Adrenal gland (tissue), 5 donors: ENCODE measurements at regions not wholly inside any gene's neighbourhood (a gene's known extent, or its start where the extent isn't known, plus 50 kb on each side); places are given as distances from the start of the nearest gene placed in this dataset.

Source experiments
- CTCF ChIP-seq, 6 experiments: fragments of 450-650 bp in 4 of 6; fragments of 200-600 bp in 2 of 6; sonication (generic) in 1 of 6; IDR thresholded peaks; 1 replicate in 5 of 6; 2 replicates in 1 of 6; pipeline versions ENCODE4 v1.5.1 to v1.8.0; 2016 to 2021; ENCODE audit warnings: antibody characterized with exemption in 6 of 6, mild to moderate bottlenecking in 2 of 6, moderate library complexity in 1 of 6
- POLR2A ChIP-seq, 2 donors: fragments of 450-650 bp; IDR thresholded peaks; one replicate each; pipeline ENCODE4 v1.6.1; 2017; ENCODE audit warnings: antibody characterized with exemption in 2 of 2, mild to moderate bottlenecking in 2 of 2, moderate library complexity in 1 of 2
- donor health status: DM: no; HTN: no; CAD: no.

- TF ChIP-seq CTCF (IDR thresholded peaks at IDR 0.05), result no peak
- TF ChIP-seq POLR2A (IDR thresholded peaks at IDR 0.05), result no peak
These were observed 480.2 kb downstream of the TMX3 start for GRCh38 chr18:68234676-68235075.
